ENCODE measurements at regions not wholly inside any gene's neighbourhood (a gene's known extent, or its start where the extent isn't known, plus 50 kb on each side); places are given as distances from the start of the nearest gene placed in this dataset.

DNA sequence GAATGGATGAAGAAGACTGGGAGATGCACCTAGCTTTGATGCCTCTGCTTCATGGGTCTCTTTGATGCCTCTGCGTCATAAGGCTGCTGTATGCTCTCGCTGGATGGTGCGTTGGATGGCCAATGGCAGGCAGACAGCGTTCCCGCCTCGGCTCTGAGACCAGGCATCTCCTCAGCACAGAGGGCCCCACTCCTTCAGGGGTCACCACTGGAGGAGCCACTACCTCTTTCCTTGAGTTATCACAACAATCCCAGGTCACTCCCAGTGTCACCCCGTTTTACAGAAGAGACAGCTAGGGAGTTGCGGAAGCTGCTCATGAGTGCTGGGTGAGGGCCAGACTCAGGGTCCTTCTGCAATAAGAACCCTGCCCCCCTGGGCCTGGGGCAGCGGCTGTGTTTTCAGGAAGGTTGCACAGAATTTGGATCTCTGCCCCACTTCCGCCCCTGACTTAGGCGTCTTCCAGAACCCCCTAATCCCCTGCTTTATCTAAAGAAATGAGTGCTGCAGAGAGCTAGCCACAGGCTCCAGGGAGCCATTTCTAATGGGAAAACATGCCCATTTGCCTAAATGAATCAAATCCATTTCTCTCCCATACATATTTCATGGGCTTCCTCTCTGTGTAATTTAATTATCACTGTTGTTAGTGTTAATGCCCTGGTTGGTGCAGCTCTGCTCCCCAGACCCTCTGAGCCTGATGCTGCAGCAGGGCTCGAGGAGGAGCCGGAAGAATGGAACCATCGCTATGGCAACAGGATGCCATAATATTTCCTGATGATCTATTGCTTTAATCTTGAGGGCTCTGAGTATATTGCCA is 131.8 kb upstream of the HS6ST1 start:
- Mint-ChIP-seq H3K4me1 (no peaks in the 10 kb centered on the region), H3K36me3 (no peaks in the 10 kb centered on the region), H3K9me3 (no peaks in the 10 kb centered on the region), H3K27ac (no peak overlapping the region), H3K4me3 (no peak overlapping the region), H3K27me3 (peaks cover 10 to 25% of the 10 kb centered on the region in 2 donors)
- POLR2A ChIA-PET: no interaction called here
- Histone ChIP-seq H3K27me3 (ENCODE audit: insufficient read depth, low read length, poor library complexity, severe bottlenecking) (no peaks in the 10 kb centered on the region), H3K4me1 (ENCODE audit: insufficient read depth, low read length) (no peaks in the 10 kb centered on the region), H3K4me3 (ENCODE audit: low read length) (no peak overlapping the region), H3K9me3 (ENCODE audit: low read length) (no peaks in the 10 kb centered on the region), H3K36me3 (ENCODE audit: insufficient read depth, low read length) (no peaks in the 10 kb centered on the region), H3K27ac (ENCODE audit: low read depth, low read length) (no peak overlapping the region)
- DNase-seq: peak in 1 of 5 donors; percentile 26
- CTCF ChIA-PET: no interaction called here

DNA sequence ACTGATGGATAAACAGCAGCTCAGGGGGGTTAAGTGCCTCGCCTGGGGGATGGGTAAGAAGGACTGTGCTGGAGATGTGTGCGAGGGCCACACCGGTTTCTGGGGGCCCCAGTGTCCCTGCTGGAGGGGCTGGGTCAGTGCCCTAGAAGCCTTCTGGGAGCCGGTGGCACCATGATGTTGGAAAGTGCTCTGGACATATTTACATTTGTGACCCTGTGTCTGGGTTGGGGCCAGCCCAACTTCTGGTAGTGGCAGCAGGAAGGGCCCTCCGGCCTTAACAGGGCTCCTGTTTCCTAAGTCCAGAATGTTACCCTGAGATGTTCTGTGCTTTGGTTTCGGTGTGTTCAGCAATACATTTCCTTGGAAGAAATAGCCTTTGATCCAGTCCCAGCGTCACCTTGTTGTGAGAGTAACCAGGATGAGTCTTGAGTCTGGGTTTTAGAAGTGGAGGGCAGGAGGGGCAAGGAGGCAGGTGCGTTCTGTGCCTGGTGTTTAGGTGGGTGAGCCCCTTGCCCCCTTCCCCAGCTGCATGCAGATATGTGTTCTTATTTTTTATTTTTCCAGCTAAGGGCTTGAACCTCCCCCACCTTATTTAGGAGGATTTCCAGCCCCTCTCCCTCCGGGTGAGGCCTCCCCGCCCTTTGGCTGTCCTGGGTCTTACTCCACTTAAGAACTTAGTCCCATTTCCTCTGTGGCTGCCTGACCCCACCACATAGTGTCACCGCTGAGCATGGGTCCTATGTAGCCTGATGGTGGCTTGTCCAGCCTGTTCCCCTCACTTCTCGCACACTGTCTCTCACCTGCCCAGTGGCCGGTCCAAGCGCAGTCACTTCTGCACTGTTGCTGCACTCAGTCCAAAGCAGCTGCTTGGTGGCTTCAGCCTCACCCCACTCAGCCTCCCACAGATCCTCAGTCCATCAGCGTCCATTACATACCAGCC is 132.7 kb upstream of the HS6ST1 start:
- Mint-ChIP-seq H3K36me3 (no peaks in the 10 kb centered on the region), H3K27ac (no peak overlapping the region), H3K4me3 (no peak overlapping the region), H3K9me3 (no peaks in the 10 kb centered on the region), H3K4me1 (no peaks in the 10 kb centered on the region), H3K27me3 (peaks cover 16 to 31% of the 10 kb centered on the region in 2 donors)
- H3K27ac ChIP-seq (ENCODE audit: low read depth, low read length): no peak overlapping the region
- H3K9me3 ChIP-seq (ENCODE audit: low read length): no peaks in the 10 kb centered on the region
- DNase-seq: peak in 1 of 5 donors; percentile 19
- H3K36me3 ChIP-seq (ENCODE audit: insufficient read depth, low read length): no peaks in the 10 kb centered on the region
- H3K4me1 ChIP-seq (ENCODE audit: insufficient read depth, low read length): no peaks in the 10 kb centered on the region
- POLR2A ChIA-PET: no interaction called here
- H3K27me3 ChIP-seq (ENCODE audit: insufficient read depth, low read length, poor library complexity, severe bottlenecking): no peaks in the 10 kb centered on the region
- CTCF ChIA-PET: no interaction called here
- H3K4me3 ChIP-seq (ENCODE audit: low read length): no peak overlapping the region

DNA sequence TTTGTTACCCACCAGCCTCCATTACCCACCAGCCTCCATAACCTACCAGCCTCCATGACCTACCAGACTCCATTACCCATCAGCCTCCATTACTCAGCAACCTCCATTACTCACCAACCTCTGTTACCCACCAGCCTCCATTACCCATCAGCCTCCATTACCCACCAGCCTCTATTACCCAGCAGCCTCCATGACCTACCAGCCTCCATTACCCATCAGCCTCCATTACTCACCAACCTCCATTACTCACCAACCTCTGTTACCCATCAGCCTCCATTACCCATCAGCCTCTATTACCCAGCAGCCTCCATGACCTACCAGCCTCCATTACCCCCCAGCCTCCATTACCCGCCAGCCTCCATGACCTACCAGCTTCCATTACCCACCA is 133.3 kb upstream of the HS6ST1 start:
- Mint-ChIP-seq H3K4me1 (no peaks in the 10 kb centered on the region), H3K27me3 (peaks cover 22 to 34% of the 10 kb centered on the region in 2 donors), H3K27ac (no peak overlapping the region), H3K4me3 (no peak overlapping the region), H3K36me3 (no peaks in the 10 kb centered on the region), H3K9me3 (no peaks in the 10 kb centered on the region)
- Histone ChIP-seq H3K9me3 (ENCODE audit: low read length) (no peaks in the 10 kb centered on the region), H3K36me3 (ENCODE audit: insufficient read depth, low read length) (no peaks in the 10 kb centered on the region), H3K4me3 (ENCODE audit: low read length) (no peak overlapping the region), H3K4me1 (ENCODE audit: insufficient read depth, low read length) (no peaks in the 10 kb centered on the region), H3K27me3 (ENCODE audit: insufficient read depth, low read length, poor library complexity, severe bottlenecking) (no peaks in the 10 kb centered on the region), H3K27ac (ENCODE audit: low read depth, low read length) (no peak overlapping the region)
- ChIA-PET CTCF (no interaction called here), POLR2A (no interaction called here)
- no peak for DNase-seq

DNA sequence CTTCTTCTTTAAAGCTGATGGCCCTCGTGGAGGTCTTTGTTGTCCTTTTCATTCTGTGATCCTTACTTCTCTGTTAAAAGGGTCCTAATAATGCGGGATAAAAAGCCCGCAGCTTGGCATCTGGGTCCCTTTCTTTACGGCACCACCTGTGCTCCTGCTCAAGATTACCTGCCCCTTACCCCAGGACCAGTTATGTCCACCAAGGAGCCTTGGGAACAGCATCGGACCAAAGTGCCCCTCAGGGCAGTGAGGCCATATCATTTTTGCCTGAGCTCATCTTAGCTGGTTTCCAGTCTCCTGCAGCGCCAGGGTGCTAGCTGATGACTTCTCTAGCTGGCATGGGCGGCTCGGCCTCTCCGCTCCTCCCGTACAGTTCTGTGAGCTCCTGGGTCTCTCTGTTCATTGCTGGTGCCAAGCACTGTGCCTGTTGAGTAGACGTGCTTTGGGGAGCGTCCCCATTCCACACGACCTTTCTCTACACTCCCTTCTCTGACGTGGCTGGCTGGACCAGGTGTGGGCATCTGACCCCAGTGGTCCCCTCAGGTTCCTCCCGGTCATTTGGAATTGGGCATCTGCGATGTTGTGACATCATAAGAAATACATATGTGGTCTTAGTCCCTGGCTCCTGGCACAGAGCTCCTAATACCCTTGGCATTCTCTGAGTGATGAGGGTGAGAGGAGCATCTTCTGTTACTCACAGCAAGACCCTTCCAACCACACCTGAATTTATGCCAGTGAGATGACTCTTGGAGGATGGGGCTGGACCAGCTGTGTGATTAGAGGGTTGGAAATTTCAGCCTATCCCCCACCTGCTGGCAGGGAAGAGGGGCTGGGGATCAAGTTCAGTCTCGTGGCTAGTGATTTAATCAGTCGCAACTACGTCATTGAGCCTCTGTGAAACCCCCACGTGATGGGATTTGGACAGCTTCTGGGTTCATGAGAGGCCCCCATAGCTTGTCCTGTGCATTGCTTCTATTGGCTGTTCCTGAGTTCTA is 134.2 kb upstream of the HS6ST1 start:
- CTCF ChIA-PET: interaction anchor here (1.1 kb wide), 1 partner anchor 16 kb away, joined by 3 read pairs; no protein-coding TSS in a partner anchor
- Mint-ChIP-seq H3K27ac (no peak overlapping the region), H3K4me1 (no peaks in the 10 kb centered on the region), H3K4me3 (no peak overlapping the region), H3K27me3 (peaks cover 25 to 37% of the 10 kb centered on the region in 2 donors), H3K36me3 (no peaks in the 10 kb centered on the region), H3K9me3 (no peaks in the 10 kb centered on the region)
- peak in 1 of 5 donors; percentile 18 for DNase-seq
- no peaks in the 10 kb centered on the region for H3K9me3 ChIP-seq (ENCODE audit: low read length)
- no peak overlapping the region for H3K27ac ChIP-seq (ENCODE audit: low read depth, low read length)
- H3K27me3 ChIP-seq (ENCODE audit: insufficient read depth, low read length, poor library complexity, severe bottlenecking): no peaks in the 10 kb centered on the region
- H3K4me3 ChIP-seq (ENCODE audit: low read length): no peak overlapping the region
- H3K4me1 ChIP-seq (ENCODE audit: insufficient read depth, low read length): no peaks in the 10 kb centered on the region
- POLR2A ChIA-PET: no interaction called here
- H3K36me3 ChIP-seq (ENCODE audit: insufficient read depth, low read length): no peaks in the 10 kb centered on the region

DNA sequence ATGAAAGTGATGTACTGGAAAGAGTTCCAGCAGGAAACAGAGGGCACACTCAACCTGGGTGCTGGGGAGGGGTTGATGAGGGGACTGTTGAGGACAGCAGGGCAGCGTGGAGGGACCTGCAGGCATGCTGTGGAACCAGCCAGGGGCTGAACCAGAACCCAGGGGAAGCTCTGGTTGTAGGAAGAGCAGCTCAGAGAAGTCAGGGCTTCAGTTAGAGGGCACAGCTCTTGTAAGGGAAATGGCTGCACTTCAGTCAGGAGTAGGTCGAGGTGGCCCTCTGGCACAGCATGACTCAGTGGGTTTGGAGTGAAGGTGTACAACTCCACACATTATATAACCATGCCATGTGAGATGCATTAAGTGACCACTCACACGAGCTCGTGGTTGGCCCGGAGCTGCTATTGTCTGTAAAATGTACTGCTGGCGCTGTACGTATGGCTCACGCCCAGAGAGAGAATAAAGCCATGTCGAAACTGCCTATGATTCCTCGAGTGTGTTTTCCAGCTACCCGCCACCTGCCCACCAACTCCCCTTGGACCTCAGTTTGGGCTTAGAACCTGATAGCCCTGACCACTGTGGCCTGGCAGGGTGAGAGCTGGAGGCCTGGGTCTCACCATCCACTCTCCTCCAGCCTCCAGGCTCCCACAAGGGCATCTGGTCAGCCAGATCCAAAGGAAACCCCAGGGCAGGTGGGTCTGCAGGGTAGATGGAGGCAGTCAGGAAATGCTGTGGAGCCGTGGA is 136.5 kb upstream of the HS6ST1 start:
- H3K27me3 Mint-ChIP-seq: peaks cover 21 to 50% of the 10 kb centered on the region in 2 donors
- no peaks in the 10 kb centered on the region for H3K36me3 ChIP-seq (ENCODE audit: insufficient read depth, low read length)
- H3K4me1 ChIP-seq (ENCODE audit: insufficient read depth, low read length): no peaks in the 10 kb centered on the region
- H3K27ac Mint-ChIP-seq: no peak overlapping the region
- H3K9me3 Mint-ChIP-seq: peaks cover 0 to 3% (median 0%) of the 10 kb centered on the region in 5 donors
- H3K4me3 ChIP-seq (ENCODE audit: low read length): no peak overlapping the region
- no peak for DNase-seq
- H3K4me1 Mint-ChIP-seq: no peaks in the 10 kb centered on the region
- H3K27ac ChIP-seq (ENCODE audit: low read depth, low read length): no peak overlapping the region
- ChIA-PET POLR2A (no interaction called here), CTCF (no interaction called here)
- H3K4me3 Mint-ChIP-seq: no peak overlapping the region
- no peaks in the 10 kb centered on the region for H3K9me3 ChIP-seq (ENCODE audit: low read length)
- H3K27me3 ChIP-seq (ENCODE audit: insufficient read depth, low read length, poor library complexity, severe bottlenecking): no peaks in the 10 kb centered on the region
- H3K36me3 Mint-ChIP-seq: peaks cover 0 to 6% (median 0%) of the 10 kb centered on the region in 3 donors

DNA sequence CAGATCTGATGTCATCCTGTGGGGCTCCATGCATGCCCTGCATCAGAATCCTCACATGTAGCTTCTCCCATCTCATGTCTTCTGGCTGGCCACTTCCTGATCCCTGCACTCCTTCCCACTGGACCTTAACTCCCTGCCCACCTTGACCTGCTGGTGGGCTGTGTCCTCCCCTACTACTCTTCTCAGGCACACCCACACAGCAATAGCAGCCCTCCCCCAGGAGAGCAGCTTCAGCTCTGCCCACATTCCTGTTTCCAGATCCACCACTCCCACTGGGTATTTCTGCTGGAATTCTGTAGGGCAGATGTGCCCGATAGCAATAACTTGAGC is 137.0 kb upstream of the HS6ST1 start:
- H3K4me3 Mint-ChIP-seq: peak overlapping the region in 1 of 7 donors; percentile 40
- Histone ChIP-seq H3K27me3 (ENCODE audit: insufficient read depth, low read length, poor library complexity, severe bottlenecking) (no peaks in the 10 kb centered on the region), H3K9me3 (ENCODE audit: low read length) (no peaks in the 10 kb centered on the region), H3K36me3 (ENCODE audit: insufficient read depth, low read length) (no peaks in the 10 kb centered on the region), H3K4me1 (ENCODE audit: insufficient read depth, low read length) (no peaks in the 10 kb centered on the region), H3K27ac (ENCODE audit: low read depth, low read length) (no peak overlapping the region), H3K4me3 (ENCODE audit: low read length) (no peak overlapping the region)
- H3K9me3 Mint-ChIP-seq: peaks cover 0 to 3% (median 0%) of the 10 kb centered on the region in 5 donors
- peaks cover 0 to 6% (median 0%) of the 10 kb centered on the region in 3 donors for H3K36me3 Mint-ChIP-seq
- CTCF ChIA-PET: no interaction called here
- peaks cover 21 to 49% of the 10 kb centered on the region in 2 donors for H3K27me3 Mint-ChIP-seq
- H3K4me1 Mint-ChIP-seq: no peaks in the 10 kb centered on the region
- POLR2A ChIA-PET: no interaction called here
- no peak overlapping the region for H3K27ac Mint-ChIP-seq
- DNase-seq: no peak

DNA sequence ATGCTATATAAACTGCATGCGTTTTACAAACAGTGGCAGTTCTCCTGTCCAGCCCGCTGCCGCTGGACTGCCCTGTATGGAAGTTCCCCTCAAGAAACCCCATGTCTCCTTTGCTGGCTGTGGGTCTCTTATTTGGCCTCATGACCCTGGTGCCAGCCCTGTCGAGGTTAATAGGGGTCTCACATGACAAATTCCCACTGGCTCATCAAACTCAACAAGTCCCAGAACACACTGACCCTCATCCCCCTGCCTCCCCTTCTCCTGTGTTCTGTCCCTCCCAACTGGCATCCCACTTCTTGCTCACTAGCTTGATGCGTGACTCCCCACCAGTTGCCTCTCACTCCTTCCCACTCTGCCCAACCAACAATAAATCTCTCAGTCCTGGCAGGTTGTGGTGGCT is 137.6 kb upstream of the HS6ST1 start:
- Mint-ChIP-seq H3K27me3 (peaks cover 21 to 47% of the 10 kb centered on the region in 2 donors), H3K9me3 (peaks cover 0 to 4% (median 0%) of the 10 kb centered on the region in 5 donors), H3K4me3 (no peak overlapping the region), H3K27ac (no peak overlapping the region), H3K36me3 (peaks cover 0 to 6% (median 0%) of the 10 kb centered on the region in 3 donors), H3K4me1 (no peaks in the 10 kb centered on the region)
- no peaks in the 10 kb centered on the region for H3K27me3 ChIP-seq (ENCODE audit: insufficient read depth, low read length, poor library complexity, severe bottlenecking)
- H3K36me3 ChIP-seq (ENCODE audit: insufficient read depth, low read length): no peaks in the 10 kb centered on the region
- DNase-seq: no peak
- CTCF ChIA-PET: no interaction called here
- POLR2A ChIA-PET: no interaction called here
- no peaks in the 10 kb centered on the region for H3K9me3 ChIP-seq (ENCODE audit: low read length)
- H3K27ac ChIP-seq (ENCODE audit: low read depth, low read length): no peak overlapping the region
- H3K4me1 ChIP-seq (ENCODE audit: insufficient read depth, low read length): no peaks in the 10 kb centered on the region
- no peak overlapping the region for H3K4me3 ChIP-seq (ENCODE audit: low read length)
